ENCODE measurements at regions not wholly inside any gene's neighbourhood (a gene's known extent, or its start where the extent isn't known, plus 50 kb on each side); places are given as distances from the start of the nearest gene placed in this dataset.

DNA sequence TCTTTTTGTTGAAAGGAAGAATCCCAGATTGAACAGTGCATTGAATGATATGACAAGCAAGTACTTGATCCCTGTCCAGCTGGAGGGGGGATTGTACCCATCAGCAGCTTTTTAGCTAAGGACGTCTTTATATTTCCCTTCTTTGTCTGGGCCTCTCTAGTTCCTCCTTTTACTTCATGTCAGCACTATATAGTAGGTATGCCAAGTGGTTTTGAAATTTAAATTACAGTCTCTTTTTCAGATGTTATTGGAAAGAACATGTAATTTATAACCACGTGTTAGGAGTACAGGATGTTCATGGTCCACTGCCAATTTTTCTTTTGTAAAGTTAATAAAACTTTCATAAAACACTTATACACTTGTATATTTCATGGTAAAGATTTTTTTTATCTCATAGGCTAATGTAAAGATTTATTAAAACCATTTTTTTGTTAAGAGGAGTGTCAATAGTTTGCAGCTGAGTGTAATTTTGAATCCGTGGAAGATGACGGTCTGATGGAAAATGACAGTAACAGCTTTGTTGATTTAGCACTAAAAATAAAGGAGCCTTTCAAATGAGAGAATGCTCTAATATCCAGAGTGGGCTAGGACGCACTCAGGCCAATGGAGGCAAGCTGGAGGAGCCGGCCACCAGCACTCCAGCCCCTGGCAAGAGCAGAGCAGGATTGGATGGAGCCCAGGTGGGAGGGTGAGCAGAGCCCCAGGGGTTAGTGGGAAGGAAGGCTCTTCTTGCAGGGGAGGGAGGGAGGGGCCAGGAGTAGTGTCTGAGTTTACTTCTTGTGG lies 488.3 kb downstream of the INSC start:
- ATAC-seq (no peak), DNase-seq (ENCODE audit: low spot score) (no peak), FAIRE-seq (no peak)
- 33% methylated on average over 6 of the region's 6 CpGs for WGBS (ENCODE audit: low lambda C conversion rate)
- TF ChIP-seq TOPORS (CRISPR knock-in tag; IDR thresholded peaks at IDR 0.05) (no peak), ZNF432 (CRISPR knock-in tag; IDR thresholded peaks at IDR 0.05; ENCODE audit: borderline replicate concordance) (no peak), ZNF17 (CRISPR knock-in tag; IDR thresholded peaks at IDR 0.05) (no peak), PHF8 (CRISPR knock-in tag; IDR thresholded peaks at IDR 0.05) (no peak), ZNF20 (CRISPR knock-in tag; IDR thresholded peaks at IDR 0.05) (no peak), ZNF121 (CRISPR knock-in tag; IDR thresholded peaks at IDR 0.05) (no peak), ZNF350 (CRISPR knock-in tag; IDR thresholded peaks at IDR 0.05; ENCODE audit: borderline replicate concordance, low read depth) (no peak), MXD4 (CRISPR knock-in tag; IDR thresholded peaks at IDR 0.05) (no peak), ADNP (CRISPR knock-in tag; IDR thresholded peaks at IDR 0.05) (no peak), ZNF782 (CRISPR knock-in tag; IDR thresholded peaks at IDR 0.05; ENCODE audit: borderline replicate concordance) (no peak), SP2 (CRISPR knock-in tag; IDR thresholded peaks at IDR 0.05) (no peak), PHF21A (CRISPR knock-in tag; IDR thresholded peaks at IDR 0.05) (no peak), ELF1 (CRISPR knock-in tag; IDR thresholded peaks at IDR 0.05) (no peak), MATR3 (CRISPR knock-in tag; IDR thresholded peaks at IDR 0.05) (no peak), NBN (conservative IDR thresholded peaks at IDR 0.05) (no peak)
- TF ChIP-seq, protein P1, sequence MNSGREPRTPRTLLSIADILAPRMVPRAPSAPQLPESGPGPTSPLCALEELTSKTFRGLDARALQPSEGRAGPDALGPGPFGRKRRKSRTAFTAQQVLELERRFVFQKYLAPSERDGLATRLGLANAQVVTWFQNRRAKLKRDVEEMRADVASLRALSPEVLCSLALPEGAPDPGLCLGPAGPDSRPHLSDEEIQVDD (CRISPR knock-in tag; IDR thresholded peaks at IDR 0.05; ENCODE audit: borderline replicate concordance), result no peak
- TF ChIP-seq, protein P2, sequence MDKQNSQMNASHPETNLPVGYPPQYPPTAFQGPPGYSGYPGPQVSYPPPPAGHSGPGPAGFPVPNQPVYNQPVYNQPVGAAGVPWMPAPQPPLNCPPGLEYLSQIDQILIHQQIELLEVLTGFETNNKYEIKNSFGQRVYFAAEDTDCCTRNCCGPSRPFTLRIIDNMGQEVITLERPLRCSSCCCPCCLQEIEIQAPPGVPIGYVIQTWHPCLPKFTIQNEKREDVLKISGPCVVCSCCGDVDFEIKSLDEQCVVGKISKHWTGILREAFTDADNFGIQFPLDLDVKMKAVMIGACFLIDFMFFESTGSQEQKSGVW (CRISPR knock-in tag; IDR thresholded peaks at IDR 0.05; ENCODE audit: borderline replicate concordance), result no peak
- TF ChIP-seq, protein P3, sequence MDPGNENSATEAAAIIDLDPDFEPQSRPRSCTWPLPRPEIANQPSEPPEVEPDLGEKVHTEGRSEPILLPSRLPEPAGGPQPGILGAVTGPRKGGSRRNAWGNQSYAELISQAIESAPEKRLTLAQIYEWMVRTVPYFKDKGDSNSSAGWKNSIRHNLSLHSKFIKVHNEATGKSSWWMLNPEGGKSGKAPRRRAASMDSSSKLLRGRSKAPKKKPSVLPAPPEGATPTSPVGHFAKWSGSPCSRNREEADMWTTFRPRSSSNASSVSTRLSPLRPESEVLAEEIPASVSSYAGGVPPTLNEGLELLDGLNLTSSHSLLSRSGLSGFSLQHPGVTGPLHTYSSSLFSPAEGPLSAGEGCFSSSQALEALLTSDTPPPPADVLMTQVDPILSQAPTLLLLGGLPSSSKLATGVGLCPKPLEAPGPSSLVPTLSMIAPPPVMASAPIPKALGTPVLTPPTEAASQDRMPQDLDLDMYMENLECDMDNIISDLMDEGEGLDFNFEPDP (CRISPR knock-in tag; conservative IDR thresholded peaks at IDR 0.05), result no peak
- no TSS peak for BruUV-seq (replicated peaks)
- in situ Hi-C loops (cut with HindIII; ENCODE audit: extremely low pct_ligation_motif_present, low pct_unique_long_range_greater_than_20kb) (no loop called here), intact Hi-C loops (cut with micrococcal nuclease; ENCODE audit: unreplicated experiment) (no loop called here)
- no peak overlapping the region for H3K27ac ChIP-seq (ENCODE audit: extremely low read length, insufficient read depth, low read length)
- no peaks in the 10 kb centered on the region for H3K4me1 ChIP-seq (ENCODE audit: insufficient read depth, low read length)
- H3K79me2 ChIP-seq (ENCODE audit: insufficient read depth, low read length), result no peaks in the 10 kb centered on the region
- no peaks in the 10 kb centered on the region for H3K36me3 ChIP-seq (replicated peaks in 1 of 2; ENCODE audit: control insufficient read depth in 1 of 2, insufficient read depth in 2 of 2, low read length in 2 of 2)
- ChIA-PET POLR2A (no interaction called here), CTCF (ENCODE audit: low intra/inter-chr PET ratio, low total read pairs) (no interaction called here)
- H3K4me2 ChIP-seq (ENCODE audit: low read depth, low read length), result no peak overlapping the region
- no peaks in the 10 kb centered on the region for H3K9me3 ChIP-seq (ENCODE audit: low read length)
- no peak overlapping the region for H3K4me3 ChIP-seq (replicated peaks in 1 of 3; ENCODE audit: insufficient read depth in 1 of 3, low read depth in 2 of 3, low read length in 3 of 3)
- H4K20me1 ChIP-seq (ENCODE audit: insufficient read depth, low read length), result no peaks in the 10 kb centered on the region
- no peak overlapping the region for H2AFZ ChIP-seq (ENCODE audit: low read length)
- H3K9ac ChIP-seq (ENCODE audit: insufficient read depth, low read depth, low read length), result no peak overlapping the region
- H3K27me3 ChIP-seq (ENCODE audit: control insufficient read depth in 1 of 2, insufficient read depth in 2 of 2, low read length in 2 of 2), result no peaks in the 10 kb centered on the region
